Inferior parietal cortex (tissue), 1 donor: ENCODE measurements at regions not wholly inside any gene's neighbourhood (a gene's known extent, or its start where the extent isn't known, plus 50 kb on each side); places are given as distances from the start of the nearest gene placed in this dataset.

Experiments used
- DNase-seq: peaks from one replicate; pipeline ENCODE4 v3.0.0-alpha.2; 2016; ENCODE audit errors: extremely low spot score

DNA sequence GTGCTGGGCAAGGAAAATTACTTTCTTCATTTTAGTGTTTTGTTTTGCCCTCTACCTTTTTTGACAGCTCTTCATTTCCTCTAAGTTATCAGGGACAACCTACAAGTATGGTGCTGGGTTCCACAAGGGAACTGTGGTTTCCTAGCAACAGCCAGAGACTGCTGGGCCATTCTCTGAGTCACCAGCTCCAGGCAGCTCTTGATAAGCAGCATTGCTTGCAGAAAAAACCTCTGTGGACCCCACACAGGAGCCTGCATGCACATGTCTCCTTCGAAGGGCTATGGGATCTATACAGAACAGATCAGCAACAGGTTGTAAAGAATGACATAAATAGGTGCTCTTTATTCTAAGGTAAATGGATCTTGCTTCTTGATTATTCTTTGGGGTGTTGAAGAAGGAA, 81.0 kb upstream of the CCDC196 start:
- DNase-seq: no peak

DNA sequence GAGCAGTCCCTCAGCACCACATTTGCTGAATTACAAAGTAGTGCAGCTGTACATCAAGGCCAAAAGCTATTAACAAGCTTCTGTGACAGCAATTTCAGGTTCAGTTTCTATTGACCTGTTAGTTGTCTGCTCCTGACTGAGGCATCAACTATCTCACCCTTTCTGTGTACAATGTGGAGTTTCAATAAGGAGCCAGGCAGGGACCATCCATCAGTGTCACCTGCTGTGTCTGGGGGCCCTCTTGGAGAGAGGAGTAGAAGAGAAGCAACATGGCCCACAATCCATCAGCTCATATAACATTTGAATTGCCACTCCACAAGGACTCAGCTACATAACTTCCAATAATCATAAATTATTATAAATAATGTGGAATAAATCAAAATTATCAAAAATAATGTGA, 72.3 kb upstream of the CCDC196 start:
- no peak for DNase-seq

DNA sequence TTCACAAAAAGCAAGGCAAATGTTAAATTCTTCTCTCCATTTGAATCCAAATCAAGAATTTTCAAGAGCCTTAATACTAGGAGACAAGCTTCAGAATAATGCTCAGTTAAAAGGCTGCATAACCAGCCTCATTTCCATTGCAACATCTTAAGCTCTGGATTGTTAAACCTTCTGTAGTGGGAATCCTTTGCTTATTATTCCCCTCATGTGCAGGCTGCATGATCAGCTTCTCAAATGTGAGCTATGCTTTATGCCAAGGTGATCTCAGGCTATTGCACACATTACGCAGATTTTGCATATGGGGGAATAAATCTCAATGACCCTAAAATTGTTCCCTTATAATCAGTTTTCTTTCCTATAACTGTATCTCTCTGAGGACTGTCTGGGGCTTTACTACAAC, 71.7 kb upstream of the CCDC196 start:
- DNase-seq: no peak

GRCh38 chr14:66420251-66421006, 65.7 kb upstream of the CCDC196 start:
- no peak for DNase-seq

DNA sequence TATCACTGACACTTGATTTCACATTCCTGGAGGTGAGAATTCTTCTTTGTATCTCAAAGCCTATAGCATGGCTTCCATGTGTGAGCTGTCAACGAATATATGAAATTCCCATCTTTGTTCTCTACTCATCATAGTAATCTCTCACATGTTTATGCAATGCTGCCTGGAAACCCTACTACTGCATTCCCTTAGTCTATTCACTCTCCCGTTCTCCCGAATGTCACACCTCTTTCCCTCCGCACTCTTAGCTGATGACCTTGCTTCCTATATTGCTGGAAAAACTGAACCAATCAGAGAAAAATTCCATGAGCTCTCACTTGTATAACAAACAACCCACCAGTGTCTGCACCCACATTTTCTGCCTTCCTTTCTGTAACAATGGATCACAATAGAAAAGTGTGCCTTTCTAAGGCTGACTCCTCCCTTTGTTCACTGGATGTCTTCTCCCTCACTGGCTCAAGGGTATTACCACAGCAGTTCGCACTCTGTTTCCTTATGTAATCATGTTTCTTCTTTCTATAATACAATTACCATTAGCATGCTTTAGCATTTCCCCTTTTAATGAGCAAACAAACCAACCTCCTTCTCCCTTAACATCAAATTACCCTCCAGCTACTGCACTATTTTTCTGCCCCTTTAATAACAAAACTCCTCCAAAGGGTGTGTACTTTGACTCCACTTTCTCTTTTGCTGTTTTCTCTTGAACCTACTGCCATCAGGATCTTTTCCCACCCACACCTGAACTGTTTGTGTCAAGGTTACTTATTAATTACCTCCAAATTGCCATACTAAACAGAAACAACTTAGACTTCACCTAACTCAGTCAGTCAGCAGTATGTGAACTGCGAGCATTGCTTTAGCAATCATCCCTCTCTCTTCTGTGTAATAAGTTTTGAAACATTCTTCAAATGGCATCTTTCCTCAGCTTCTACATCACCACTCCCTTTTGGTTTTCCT, 63.9 kb upstream of the CCDC196 start:
- no peak for DNase-seq

GRCh38 chr14:66425402-66425801, 60.8 kb upstream of the CCDC196 start:
- DNase-seq: no peak

DNA sequence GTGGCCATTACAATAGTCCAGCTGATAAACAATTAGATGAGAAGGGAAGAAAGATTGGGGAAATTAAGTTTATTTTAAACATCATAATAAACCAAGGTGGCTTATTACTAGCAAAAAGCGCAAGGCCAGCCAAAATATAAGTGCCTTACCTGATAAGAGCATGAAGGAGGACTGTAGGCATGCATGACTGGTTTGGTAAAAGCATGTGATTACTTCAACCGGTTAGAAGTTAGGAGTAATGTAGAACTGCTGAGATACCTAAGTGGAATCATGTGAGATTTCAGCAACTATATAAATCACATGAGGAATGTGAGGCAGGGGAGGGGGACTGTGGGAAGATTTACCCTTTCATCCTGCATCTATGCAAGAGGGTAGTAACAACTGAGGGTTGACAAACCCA, 59.7 kb upstream of the CCDC196 start:
- DNase-seq: no peak

DNA sequence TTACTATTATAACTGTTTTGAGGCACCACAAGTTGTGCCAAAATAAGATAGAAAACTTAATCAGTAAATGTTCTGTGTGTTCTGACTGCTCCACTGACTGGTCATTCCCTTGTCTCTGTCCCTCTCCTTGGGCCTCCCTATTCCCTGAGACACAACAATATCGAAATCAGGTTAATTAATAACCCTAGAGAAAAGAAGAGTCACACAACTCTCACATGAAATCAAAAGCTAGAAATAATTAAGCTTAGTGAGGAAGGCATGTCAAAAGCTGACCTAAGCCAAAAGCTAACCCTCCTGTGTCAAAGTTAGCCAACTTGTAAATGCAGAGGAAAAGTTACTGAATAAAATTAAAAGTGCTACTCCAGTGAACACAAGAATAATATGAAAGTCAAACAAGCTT, 53.8 kb upstream of the CCDC196 start:
- no peak for DNase-seq

GRCh38 chr14:66434464-66434863, 51.7 kb upstream of the CCDC196 start:
- DNase-seq: no peak

GRCh38 chr14:66435683-66436082, 50.5 kb upstream of the CCDC196 start:
- DNase-seq: no peak
